GM21576 (cell line): ENCODE measurements at regions not wholly inside any gene's neighbourhood (a gene's known extent, or its start where the extent isn't known, plus 50 kb on each side); places are given as distances from the start of the nearest gene placed in this dataset.

ENCODE experiments used
- ATAC-seq: cut with Tn5 transposase; IDR thresholded peaks from one replicate; pipeline ENCODE4 v1.9.1; 2021; ENCODE audit warnings: mild to moderate bottlenecking, moderate library complexity; ENCODE audit not compliant: unreplicated experiment

DNA sequence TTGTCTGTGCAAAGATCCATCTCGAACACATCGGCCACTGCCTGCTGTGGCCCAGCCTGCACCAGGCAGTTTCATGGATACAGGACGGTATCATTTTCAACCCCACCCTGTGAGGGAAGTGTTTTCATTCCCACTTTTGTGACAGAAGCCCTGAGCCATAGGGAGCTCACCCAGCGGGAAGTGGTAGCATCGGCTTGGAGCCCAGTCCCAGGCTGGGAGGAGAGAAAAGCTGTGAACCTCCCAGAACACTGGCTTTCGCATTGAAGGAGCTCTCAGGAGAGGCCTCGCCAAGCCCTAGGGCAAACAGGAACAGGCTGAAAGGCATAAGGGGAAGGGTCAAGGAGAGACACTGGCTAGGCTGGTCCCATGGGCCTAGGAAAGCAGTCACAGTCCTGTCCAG lies 166.1 kb downstream of the TFCP2L1 start:
- no peak for ATAC-seq

- ATAC-seq = no peak
These were observed 164.6 kb downstream of the TFCP2L1 start for GRCh38 chr2:121120411-121120810.

GRCh38 chr2:121120991-121121390 lies 164.0 kb downstream of the TFCP2L1 start:
- ATAC-seq = no peak

DNA sequence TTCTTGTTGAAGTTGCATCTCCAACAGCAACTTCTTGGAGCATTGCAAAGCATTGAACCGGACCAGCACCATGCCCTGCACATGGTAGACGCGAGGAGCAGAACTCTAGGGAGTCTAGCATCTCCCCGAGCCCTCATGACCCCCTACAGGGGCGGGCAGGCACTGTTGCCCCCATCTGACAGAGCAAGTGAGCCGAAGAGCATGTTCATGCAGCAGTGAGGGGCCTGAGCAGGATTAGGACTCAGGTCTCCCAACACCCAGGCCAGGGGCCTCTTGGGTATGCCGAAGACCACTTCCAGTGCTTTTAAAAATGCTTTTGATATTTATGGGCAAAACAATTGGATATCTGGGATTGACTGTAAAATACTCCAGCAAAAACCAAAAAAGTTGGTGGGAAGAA lies 163.3 kb downstream of the TFCP2L1 start:
- no peak for ATAC-seq

DNA sequence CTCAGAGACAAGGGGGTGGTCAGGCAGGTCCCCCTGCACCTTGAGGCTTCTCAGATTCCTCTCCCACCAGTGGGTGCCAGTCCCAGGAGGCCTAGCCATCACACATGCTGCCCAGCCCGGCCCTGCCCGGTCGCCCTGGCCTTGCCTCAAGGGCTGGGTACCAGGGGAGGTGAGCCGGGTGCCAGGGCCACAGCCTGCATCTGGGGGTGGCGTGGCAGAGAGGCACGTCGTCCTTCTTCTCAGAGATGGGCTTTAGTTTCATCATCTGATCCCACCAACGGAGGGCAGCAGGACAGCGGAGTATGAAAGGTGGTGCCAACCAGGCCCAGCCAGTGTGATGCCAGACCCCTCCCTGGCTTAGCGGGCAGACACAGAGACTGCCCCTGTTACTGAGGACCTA lies 161.7 kb downstream of the TFCP2L1 start:
- ATAC-seq = no peak

- ATAC-seq = no peak
These were observed 160.7 kb downstream of the TFCP2L1 start for GRCh38 chr2:121124330-121124729.

DNA sequence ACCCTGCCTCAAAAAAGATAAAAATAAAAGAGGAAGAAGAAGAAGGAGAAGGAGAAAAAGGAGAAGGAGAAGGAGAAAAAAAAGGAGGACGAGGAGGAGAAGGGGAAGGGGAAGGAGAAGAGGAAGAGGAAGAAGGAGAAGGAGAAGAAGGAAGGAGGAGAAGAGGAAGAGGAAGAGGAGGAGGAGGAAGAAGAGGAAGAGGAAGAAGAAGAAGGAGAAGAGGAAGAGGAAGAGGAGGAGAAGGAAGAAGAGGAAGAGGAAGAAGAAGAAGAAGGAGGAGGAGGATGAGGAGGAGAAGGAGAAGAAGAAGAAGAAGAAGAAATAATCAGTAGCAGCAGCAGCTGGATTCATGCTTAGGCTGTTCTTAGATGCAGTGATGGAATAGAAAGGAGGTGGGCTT lies 159.7 kb downstream of the TFCP2L1 start:
- ATAC-seq = no peak

GRCh38 chr2:121128741-121129659 lies 156.0 kb downstream of the TFCP2L1 start:
- ATAC-seq = peak; percentile 50

GRCh38 chr2:121129692-121130091 lies 155.3 kb downstream of the TFCP2L1 start:
- ATAC-seq = no peak

DNA sequence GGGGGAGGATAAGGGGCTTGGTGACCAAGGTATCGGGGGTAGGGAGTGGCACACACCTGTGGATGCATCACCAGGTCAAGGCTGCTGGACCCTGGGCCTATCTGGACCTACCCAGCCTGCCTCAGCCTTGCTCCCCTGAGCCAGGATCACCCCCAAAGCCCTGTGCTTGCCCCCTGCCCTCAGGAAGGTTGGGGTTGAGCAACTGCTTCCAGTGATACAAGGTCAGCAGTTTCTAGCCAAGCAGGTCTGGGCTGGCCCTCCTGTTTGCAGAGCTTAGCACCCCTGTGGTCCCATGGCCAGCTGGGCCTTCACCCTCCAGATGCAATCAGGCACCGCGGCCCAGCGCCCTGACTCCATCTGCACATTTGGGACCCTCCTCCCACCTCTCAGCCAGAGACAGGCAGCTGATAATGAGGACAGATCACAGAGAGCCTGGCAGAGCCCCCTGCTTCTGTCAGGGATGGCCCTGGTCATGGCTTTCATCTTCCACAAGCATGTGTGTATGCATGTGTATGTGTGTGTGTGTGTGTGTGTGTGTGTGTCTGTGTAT lies 154.6 kb downstream of the TFCP2L1 start:
- no peak for ATAC-seq

DNA sequence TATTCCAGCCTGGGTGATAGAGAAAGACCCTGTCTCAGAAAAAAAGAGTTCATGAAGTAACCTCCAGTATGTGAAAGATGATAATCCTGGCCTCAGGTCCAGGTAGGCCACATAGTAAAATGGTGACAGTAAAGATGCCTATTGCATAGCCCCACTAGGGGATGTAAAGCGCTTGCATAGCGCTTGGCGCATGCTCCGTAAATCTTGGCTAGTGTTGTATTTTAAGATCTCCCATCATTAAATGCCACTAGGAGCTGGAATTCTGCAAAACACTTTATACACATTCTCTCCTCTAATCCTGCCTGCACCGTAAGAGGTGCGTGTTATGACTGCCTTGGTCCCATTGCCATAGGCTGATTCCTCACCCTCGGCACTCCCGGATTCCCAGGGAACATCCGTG lies 153.6 kb downstream of the TFCP2L1 start:
- no peak for ATAC-seq

GRCh38 chr2:121132054-121132761 lies 152.8 kb downstream of the TFCP2L1 start:
- no peak for ATAC-seq

DNA sequence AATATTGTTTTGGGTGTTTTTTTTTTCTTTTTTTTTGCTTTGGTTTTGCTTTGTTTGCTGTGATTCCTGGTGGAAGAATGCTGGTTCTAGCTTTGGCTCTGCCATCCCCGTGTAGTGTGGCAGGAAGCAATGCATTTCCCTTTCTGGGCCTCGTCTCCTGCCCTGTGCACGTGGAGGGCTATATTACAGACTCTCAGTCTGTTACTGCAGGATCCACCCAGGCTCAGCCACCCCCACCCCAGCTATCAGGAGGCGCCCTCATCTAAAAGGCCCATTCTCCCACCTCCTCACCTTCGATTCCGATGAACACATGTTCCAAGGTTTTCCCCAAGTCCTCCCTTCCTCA lies 152.3 kb downstream of the TFCP2L1 start:
- ATAC-seq = no peak

- ATAC-seq = no peak
These were observed 151.3 kb downstream of the TFCP2L1 start for GRCh38 chr2:121133551-121134319.

- ATAC-seq = no peak
These were observed 150.3 kb downstream of the TFCP2L1 start for GRCh38 chr2:121134728-121135127.

- ATAC-seq = no peak
These were observed 149.7 kb downstream of the TFCP2L1 start for GRCh38 chr2:121135168-121135853.

DNA sequence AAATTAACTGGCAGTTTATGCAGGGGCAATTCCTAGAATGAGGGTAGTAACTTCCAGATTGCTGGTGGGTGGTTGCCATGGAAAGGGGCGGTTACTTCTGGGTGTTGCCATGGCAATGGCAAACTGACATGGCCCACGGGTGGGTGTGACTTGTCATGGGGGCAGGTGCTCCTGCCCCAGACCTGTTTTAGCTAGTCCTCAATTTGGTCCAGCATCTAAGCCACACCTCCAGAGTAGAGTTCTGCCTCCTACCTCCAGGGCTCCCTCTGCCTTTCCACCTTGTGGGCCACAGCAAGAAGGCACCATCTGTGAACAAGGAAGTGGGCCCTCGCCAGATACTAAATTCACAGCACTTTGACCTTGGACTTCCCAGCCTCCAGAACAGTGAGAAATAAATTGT lies 148.7 kb downstream of the TFCP2L1 start:
- ATAC-seq = no peak

DNA sequence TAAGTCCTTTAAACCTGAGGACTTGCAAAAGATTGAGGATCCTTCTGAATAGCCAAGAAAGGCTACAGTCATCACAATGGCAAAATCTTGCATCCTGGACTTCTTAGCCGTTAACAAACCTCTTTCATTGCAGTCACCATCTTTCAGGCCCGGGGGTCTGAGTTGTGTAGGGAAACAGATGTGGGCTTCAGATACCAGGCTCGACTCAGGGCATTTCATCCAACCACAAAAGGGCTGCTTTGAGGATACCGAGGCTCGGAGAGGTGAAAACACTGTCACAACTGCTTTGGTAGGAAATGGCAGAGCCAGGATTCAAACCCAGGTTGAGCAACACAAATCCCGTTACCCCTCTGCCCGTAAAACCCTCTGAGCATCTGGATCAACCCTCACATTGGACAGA lies 147.4 kb downstream of the TFCP2L1 start:
- ATAC-seq = no peak

- no peak for ATAC-seq
These were observed 144.3 kb downstream of the TFCP2L1 start for GRCh38 chr2:121140734-121141133.

- ATAC-seq = no peak
These were observed 142.6 kb downstream of the TFCP2L1 start for GRCh38 chr2:121142452-121142851.

- ATAC-seq = no peak
These were observed 140.9 kb downstream of the TFCP2L1 start for GRCh38 chr2:121144111-121144510.
